AG04449 (cell line): ENCODE measurements at regions not wholly inside any gene's neighbourhood (a gene's known extent, or its start where the extent isn't known, plus 50 kb on each side); places are given as distances from the start of the nearest gene placed in this dataset.

Experiments used
- CTCF ChIA-PET: fragments of 350-600 bp; formaldehyde crosslinking; extraction: SDS; loops from one replicate; lab custom pipeline; 2021; ENCODE audit warnings: antibody characterized with exemption; lab: Yijun Ruan, JAX
- POLR2A ChIA-PET: fragments of 400-600, 350-600 bp; formaldehyde crosslinking; extraction: SDS; loops from one replicate; lab custom pipeline; 2020; ENCODE audit warnings: antibody characterized with exemption, inconsistent platforms; lab: Yijun Ruan, JAX
- DNase-seq: peaks from one replicate; pipeline ENCODE4 v3.0.0-alpha.2; 2010; ENCODE audit warnings: low read depth, low spot score
- H3K4me3 ChIP-seq: 2 replicates; pipeline ENCODE4 v1.5.1; 2011; ENCODE audit warnings: low read depth, mild to moderate bottlenecking, control low read depth, low read length
- CTCF ChIP-seq: IDR thresholded peaks from one replicate; pipeline ENCODE4 v1.5.1; 2011; ENCODE audit warnings: mild to moderate bottlenecking, moderate library complexity, low read length, control low read depth, inconsistent platforms; ENCODE audit not compliant: insufficient read depth; ENCODE audit errors: missing control alignments

- POLR2A ChIA-PET, result no interaction called here
- H3K4me3 ChIP-seq, result no peak overlapping the region
- no peak for DNase-seq
- CTCF ChIA-PET, result no interaction called here
- TF ChIP-seq CTCF, result no peak
Measured at GRCh38 chr1:244106837-244107493, 55.9 kb downstream of the ZBTB18 start.

- TF ChIP-seq CTCF, result no peak
- ChIA-PET POLR2A (interaction anchor here (0.7 kb wide), 1 partner anchor 31 kb away, joined by 3 read pairs; no protein-coding TSS in a partner anchor), CTCF (no interaction called here)
- no peak for DNase-seq
- no peak overlapping the region for H3K4me3 ChIP-seq
Measured at GRCh38 chr1:244111027-244111426, 59.9 kb downstream of the ZBTB18 start.

GRCh38 chr1:244112041-244112440 lies 61.0 kb downstream of the ZBTB18 start:
- no peak for TF ChIP-seq CTCF
- CTCF ChIA-PET, result no interaction called here
- H3K4me3 ChIP-seq, result no peak overlapping the region
- POLR2A ChIA-PET, result no interaction called here
- no peak for DNase-seq

- TF ChIP-seq CTCF, result no peak
- peak; percentile 61 for DNase-seq
- ChIA-PET CTCF (no interaction called here), POLR2A (interaction anchor here (0.9 kb wide), 1 partner anchor 47 kb away, joined by 3 read pairs; no protein-coding TSS in a partner anchor)
- no peak overlapping the region for H3K4me3 ChIP-seq
Measured at GRCh38 chr1:244112636-244113035, 61.6 kb downstream of the ZBTB18 start.

DNA sequence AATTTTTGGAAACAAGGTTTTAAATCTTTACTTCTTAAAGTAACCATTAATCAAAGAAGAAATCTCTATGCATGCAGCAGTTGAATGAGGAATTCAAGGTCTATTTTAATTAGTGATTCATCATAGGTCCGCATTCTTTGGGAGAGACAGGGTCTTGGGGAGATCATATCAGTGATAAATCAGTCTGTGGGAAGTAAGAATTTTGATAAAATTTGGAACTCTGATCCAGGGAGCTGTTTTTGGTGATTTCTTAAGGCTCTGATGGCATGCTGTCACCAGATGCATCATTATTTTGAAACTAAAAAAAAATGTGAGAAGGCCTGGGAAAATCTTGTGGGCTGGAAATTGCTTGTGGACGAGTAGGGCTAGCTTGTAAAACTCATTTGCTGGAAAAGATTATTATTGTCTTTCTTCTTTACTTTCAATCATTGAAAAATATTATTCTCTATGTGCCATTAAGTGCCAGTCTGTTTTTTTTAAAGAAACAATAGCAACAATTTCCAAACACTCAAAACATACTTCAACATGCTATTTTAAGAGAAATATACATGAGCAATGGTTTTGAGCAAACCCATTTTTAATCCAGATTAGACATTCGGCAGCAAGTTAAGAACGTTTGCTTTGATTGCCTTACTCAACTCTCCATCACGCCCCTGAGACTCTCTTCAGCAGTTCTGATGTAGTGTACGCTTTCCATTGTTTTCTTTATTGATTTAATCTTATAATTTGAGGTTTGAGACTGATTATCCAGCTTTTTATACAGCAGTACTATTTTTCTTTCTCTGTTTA lies 62.6 kb downstream of the ZBTB18 start:
- no peak for TF ChIP-seq CTCF
- H3K4me3 ChIP-seq, result no peak overlapping the region
- ChIA-PET CTCF (interaction anchor here (1.6 kb wide), 1 partner anchor 9 kb away, joined by 5 read pairs; no protein-coding TSS in a partner anchor), POLR2A (interaction anchor here (0.7 to 1.0 kb wide), 3 partner anchors 22 to 100 kb away, joined by 3 to 8 read pairs (median 4); no protein-coding TSS in a partner anchor)
- DNase-seq, result peak; percentile 80

- no peak for DNase-seq
- ChIA-PET POLR2A (no interaction called here), CTCF (no interaction called here)
- no peak for TF ChIP-seq CTCF
- no peak overlapping the region for H3K4me3 ChIP-seq
Measured at GRCh38 chr1:244114892-244115291, 63.8 kb downstream of the ZBTB18 start.
